Stimulated activated CD8-positive, alpha-beta memory T cell treated with anti-CD3 and anti-CD28 coated beads, Interleukin-7, amount 100 ng/mL, for 4 hours (primary cell): ENCODE measurements at regions not wholly inside any gene's neighbourhood (a gene's known extent, or its start where the extent isn't known, plus 50 kb on each side); places are given as distances from the start of the nearest gene placed in this dataset.

Experiments
- DNase-seq, 2 donors: peaks; one replicate each; pipeline ENCODE4 v3.0.0-alpha.2; 2020; ENCODE audit warnings: low read depth in 2 of 2

DNA sequence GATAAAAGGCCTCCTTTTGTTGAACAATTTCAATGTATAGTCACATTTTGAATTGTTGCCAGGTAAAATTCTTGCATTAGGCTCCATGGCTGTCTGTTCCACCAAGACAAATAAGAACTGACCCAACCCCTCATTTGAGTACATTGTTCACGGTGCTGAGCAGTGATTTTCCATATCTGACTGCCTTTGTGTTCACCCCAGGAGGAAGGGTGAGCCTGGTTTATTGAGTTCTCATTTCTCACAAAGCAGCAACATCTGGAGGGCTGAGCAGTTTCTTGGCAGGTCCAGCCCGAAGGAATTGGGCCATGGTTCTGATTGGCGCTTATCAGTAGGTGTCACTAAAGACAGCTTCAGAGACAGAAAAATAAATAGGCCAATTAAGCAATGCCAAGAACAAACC is 149.1 kb downstream of the BMP4 start:
- no peak for DNase-seq

DNA sequence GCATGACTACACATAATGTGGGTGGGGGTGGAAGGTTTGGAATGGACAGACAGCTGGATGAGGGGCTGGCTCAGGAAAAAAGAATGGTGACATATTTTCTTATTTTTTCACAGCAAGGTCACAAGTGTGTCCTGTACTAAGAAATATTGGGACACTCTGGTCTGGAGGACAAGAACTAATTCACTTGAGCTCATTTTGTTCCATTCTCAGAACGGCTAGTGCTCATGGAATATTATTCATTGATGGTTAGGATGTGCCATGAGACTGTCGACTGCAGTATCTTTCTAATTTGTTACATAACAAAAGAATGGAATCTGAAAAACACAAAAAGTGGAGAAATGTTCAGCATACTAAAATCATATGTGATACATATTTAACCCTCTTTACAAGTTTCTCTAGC is 149.5 kb downstream of the BMP4 start:
- DNase-seq: no peak

DNA sequence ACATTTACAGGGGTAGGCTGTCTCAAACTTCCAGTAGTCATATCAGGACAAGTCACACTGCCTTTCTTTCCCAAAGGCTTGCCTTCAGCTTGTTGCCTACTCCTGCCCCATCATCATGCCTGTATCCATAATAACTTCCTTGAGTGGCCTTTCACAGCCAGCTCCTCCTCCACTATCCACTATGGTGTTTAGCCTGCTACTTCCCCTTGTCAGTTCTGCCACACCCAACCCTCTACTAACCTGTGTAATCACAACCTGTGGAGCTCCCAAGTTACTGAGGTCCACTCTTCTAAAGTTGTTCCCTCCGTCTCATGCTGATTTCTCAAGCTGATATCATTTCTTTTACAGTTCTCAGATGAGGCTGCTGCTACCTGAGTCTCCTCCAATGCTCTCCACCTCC is 159.9 kb downstream of the BMP4 start:
- DNase-seq: no peak

DNA sequence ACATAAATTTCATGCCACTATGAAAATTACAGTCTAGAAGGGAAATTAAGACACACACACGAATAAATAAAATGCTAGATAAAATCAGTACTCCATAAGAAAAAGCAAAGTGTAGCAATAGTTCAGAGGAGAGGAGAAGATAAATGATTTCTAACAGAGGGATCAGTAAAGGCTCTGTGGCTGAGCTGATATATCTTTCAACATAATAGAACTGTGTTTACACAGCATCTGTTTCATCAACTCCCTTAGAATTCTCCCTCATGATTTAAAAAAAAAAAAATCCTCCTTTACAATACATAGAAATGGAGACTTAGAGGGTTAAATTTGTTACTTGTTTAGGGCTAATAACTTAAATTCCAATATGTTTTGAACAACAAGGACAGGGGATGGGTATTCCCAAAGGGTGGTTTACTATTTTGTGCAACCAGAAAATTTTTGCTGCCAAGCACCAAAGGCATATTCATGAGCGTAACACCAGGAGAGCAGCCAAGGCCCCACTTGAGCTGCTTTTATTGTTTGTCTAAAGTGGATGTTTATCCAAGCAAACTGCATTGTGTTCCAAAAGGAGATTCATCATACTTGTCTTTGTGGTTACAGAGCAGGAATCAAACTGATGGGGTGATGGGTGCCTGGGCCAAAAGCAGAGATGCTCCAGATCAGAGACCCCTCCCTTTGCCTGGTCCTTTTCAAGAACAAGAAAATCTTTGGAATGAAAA is 162.7 kb downstream of the BMP4 start:
- DNase-seq: no peak

DNA sequence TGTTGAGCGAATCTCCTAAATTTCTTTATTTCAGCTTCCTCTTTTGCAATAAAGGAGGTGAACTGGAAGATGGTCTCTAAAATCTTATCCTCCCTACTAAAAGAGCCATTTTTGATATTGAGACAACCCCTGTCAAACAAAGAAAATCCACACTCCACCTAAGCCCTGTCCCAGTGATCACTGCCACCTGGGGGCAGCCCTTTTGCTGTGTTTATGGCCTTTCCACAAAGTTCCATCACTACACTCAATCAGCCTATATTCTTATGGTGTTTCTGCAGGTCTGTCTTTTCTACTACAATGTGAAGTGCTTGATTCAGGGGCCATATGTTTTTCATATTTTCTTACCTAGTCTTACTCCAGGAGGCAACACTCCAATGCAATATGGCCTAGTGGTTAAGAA is 163.7 kb downstream of the BMP4 start:
- DNase-seq: no peak

DNA sequence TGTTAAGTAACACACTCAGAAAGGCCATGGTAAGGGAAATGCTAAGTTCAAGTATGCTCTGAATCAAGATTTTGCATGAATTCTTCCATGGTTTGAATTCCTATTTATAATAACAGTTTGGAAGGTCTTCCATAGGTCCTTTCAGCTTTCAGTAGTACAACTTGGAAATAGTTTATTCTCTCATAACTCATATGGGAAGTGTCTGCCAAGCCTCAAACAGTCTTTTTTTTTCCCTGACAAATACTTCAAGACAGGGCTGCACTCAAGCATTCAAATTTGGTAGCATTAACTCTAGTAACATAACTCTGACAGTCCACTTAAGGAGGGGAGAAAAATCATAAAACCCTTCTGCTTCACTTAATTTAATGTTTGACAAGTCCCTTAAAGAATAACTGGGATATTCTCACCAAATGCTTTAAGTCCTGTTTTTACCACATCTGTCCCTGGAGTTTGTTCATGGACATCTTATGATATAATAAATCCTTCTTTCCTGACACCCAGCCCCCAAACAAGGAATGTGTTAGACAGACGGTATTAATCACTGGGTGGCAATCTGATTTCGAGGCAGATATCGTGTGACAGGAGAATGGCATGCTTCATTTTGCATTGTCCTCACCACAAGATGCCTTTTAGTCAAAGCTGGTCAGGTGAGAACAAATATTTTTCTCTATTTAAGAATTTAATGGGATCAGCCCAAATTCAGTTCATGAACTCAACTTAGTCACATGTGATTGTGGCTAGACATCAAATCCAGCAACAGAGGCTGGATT is 165.7 kb downstream of the BMP4 start:
- no peak for DNase-seq

DNA sequence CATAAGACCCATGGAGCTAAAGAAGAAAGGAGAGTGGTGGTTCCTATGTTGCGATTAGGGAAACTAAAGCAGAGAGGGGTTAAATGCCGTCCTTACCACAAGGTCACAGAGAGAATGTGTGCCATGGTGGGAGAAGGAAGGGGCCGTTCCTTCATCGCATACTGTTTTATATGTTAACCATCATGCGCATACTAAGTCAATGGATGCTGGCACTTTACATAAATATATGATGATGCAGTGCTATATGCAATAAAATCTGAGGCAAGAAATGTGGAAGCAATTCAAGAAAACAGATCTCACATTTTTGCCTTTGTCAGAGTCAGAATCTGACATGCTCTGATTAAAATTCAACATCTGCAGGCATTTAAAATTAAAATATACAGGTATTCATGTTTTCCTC is 168.1 kb downstream of the BMP4 start:
- DNase-seq: no peak

DNA sequence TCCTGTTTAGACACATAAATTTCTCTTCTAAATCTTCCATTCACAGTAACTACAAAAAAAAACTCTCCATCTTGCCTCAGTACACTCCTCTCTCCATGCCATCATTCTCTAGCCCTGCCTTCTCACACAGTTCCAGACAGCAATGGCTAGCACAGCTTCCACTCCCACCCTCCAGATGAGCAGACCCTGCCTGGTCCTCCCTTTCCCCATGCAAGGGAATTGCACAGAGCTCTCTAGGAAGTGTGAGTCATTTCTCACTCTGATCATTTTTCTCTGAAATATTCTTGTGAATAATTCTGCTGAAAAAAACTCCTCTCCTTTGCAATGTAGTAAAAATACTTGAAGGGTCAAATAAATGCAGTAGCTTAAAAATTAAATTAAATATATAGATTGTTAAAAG is 170.6 kb downstream of the BMP4 start:
- no peak for DNase-seq

DNA sequence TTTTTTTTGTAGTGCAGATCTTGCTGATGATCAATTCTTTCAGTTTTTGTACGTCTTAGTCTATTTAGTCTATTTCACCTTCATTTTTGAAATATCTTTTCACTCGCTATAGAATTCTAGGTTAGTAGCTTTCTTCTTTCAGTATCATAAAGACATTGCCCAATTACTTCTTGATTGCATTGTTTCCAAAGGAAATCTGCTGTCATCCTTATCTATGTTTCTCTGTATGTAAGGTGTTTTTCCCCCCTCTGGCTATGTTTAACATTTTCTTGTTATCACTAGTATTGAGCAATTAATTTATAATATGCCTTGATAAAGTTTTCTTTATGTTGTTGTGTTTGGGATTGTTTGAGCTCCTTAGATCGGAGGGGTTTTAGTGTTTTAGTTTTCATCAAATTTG is 171.9 kb downstream of the BMP4 start:
- DNase-seq: no peak

DNA sequence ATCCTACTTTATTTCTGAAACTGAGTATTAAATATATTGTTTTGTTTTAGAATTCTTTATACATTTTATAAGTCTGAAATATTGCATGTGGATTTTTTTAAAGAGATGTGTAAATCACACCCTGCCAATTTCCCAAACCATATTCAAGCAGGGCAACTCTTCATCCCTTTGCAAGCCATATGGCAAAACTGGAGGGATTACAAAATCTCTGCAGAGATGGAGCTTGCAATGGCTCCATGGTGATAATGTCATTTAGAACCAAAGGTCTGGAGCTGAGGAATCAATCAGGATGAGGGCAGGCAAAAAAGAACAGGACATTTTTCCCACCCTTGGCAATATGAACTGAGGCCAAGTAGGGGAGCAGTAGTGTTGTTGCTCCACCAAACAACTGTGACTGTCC is 173.4 kb downstream of the BMP4 start:
- no peak for DNase-seq

DNA sequence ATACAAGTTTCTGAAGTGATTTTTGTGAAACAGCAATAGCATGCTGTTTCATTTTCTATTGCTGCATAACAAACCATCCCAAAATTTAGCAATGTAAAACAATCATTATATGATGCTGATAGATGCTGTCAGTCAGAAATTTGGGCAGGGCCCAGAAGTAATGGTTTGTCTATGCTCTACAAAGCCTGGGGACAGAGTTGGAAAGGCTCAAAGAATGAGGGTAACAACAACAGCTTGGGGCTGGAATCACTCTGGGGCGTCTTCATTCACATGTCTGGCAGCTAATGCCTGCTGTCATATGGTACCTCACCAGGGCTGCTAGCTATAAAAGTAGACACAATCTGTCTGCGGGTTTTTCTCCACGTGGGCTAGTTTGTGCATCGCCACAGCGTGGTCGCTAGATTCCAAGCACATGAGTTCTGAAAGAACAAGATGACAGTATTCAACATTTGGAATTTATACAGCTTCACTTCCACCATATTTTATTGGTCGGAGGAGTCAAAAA is 176.5 kb downstream of the BMP4 start:
- no peak for DNase-seq

DNA sequence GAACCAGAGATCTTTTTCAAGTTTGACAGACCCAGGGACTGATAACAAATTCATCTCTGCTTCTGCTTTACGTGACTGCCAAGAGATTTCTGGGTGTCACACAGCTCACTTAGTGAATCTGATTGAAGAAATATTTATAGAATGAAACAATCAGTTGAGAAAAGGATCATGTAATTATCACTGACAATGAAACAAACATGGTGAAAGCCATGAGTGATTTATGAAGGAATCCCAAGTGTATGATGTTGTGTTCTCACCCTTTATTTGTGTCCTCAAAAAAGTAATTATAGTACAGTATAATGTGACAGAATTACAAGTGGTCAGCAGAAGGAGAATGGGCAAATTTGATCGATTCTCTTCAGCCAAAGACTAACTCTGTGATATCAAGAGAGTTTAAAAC is 177.3 kb downstream of the BMP4 start:
- no peak for DNase-seq

DNA sequence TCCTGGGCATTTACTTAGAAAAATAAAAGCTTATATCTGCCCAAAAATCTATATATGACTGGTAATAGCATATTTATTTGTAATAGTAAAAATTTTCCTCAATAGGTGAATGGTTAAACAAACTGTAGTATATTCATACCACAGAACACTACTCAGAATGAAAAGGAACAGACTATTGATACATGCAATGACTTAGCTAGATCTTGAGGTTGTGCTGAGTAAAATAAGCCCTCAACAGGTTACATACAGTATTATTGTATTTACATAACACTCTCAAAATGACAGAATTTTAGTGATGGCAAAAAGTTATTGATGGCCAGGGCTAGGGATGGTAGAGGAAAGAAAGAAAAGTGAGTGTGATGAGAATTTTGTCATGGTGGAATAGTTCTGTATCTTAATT is 178.4 kb downstream of the BMP4 start:
- DNase-seq: no peak

DNA sequence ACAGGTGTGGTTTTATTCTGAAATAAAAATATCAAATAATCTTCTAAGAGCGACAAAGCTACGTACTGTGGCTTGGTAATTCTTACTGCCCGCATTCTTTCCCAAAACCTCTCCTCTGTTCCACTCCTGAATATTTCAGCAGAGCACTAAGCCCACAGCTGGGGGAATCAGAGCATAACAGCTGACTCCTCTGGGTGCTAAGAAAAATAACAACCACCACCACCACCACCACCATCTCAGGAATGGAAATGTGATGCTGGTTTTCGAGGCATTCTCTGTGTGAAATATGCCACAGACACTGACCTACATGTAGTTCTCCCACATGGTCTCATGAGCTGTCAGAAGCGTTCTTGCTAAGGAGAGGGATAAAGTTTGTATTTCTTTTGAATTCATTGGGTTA is 183.7 kb downstream of the BMP4 start:
- DNase-seq: no peak

DNA sequence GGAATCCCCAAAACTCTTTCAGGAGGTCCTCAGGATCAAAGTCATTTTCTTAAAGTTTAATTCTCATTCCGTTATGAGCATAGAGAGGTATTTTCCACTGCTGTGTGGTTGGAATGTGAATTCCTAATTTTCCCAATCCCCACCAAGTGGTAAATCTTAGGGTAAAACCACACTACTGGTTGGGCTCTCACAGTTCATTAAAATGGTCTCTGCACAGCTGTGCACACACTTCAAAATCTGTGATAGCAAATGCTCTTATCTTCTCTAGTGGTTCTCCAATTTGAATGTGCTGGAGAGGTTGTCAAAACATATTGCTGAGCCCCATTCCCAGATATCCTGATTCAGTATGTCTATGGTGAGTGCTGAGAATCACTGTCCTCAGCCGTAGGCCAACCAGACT is 189.1 kb downstream of the BMP4 start:
- no peak for DNase-seq

DNA sequence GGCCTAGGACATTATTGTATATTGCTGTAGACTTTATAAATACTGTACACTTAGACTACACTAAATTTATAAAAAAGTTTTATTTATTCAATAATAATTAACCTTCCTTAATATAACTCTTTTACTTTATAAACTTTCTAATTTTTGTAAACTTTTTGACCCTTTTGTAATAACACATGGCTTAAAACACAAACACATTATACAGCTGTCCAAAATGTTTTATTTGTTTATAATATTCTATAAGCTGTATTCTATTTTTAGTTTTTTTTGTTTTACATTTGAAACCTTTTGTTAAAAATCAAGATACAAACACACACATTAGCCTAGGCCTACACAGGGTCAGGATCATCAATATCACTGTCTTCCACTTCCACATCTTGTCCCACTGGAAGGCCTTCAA is 190.0 kb downstream of the BMP4 start:
- DNase-seq: no peak

DNA sequence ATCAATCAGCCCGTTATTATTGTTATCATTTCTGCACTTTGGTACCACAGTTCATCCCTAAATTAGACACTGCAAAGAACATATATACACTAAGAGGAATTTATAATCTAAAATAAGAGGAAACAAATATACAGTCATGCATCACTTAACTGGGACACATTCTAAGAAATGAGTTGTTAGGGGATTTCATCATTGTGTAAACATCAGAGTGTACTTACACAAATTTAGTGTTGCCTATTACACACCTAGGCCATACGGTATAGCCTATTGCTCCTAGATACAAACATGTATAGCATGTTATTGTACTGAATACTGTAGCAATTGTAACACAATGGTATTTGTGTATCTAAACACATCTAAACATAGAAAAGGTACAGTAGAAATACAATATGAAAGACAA is 190.5 kb downstream of the BMP4 start:
- DNase-seq: no peak

DNA sequence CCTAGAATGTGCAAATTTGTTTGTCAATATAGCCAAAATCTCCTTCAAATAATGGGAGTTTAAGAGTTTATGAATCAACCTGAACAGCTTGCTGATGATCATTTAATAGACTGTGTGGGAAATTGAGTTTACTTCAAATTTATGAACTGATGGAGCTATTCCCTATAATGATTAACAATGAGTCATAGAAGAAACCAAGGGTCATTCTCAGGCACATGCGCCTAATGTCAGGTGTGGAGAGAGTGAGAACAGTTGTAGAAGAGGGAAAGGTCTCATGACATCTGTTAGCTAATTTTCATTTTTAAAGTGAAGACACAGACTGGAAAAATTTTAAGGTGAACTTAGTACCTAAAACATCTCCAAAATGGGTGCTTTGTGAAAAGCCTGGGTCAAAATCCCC is 191.8 kb downstream of the BMP4 start:
- DNase-seq: no peak

DNA sequence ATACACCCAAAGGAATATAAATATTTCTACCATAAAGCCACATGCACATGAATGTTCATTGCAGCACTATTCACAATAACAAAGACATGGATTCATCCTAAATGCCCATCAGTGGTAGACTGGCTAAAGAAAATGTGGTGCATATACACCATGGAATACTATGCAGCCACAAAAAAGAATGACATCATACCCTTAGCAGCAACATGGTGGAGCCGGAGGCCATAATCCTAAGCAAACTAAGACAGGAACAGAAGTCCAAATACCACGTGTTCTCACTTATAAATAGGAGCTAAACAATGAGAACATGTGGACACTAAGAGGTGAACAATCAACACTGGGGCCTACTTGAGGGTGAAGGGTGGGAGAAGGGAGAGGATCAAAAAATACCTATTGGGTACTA is 198.5 kb downstream of the BMP4 start:
- DNase-seq: no peak

DNA sequence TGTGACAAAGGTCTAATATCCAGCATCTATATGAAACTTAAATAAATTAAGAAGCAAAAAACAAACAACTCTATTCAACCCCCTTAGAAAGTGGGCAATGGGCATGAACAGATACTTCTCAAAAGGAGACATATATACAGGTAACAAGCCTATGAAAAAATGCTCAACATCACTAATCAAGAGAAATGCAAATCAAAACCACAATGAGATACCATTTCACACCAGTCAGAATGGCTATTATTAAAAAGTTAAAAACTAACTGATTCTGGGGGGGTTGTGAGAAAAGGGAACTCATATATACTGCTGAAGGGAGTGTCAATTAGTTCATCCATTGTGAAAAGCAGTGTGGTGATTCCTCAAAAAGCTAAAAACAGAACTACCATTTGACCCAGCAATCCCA is 198.9 kb downstream of the BMP4 start:
- no peak for DNase-seq

DNA sequence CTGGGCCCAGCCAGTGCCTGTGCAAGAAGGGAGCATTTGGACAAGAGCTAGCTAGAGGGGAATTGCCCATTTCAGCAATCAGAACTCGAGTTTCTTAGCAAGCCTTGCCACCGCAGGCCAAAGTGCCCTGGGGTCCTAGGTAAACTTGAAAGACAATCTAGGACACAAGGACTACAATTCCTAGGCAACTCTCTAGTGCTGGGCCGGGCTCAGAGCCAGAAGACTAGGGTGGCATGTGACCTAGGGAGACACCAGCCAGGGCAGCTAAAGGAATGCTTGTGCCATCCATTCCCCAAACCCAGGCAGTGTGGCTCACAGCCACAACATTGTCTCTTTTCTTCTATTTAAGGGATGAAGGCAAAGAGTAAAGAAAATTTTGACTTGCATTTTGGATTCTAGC is 205.0 kb downstream of the BMP4 start:
- DNase-seq: no peak

DNA sequence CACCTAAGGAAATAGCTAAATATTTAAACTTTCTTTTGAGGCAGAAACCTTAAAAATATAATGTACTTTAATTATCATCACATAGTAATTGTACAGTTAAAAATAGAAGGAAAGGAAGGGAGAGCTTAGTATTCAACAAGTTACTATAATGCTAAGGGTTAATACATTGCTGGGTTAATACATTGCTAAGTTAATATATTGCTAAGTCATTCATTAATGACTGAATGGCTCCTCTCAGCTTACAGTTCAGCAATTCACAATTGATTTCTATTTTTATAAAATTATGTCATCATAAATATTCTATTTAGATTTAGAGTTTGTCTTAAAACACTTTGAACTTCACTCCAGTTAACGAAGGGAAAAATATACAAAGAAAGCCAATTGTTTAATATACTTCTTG is 207.9 kb downstream of the BMP4 start:
- no peak for DNase-seq

DNA sequence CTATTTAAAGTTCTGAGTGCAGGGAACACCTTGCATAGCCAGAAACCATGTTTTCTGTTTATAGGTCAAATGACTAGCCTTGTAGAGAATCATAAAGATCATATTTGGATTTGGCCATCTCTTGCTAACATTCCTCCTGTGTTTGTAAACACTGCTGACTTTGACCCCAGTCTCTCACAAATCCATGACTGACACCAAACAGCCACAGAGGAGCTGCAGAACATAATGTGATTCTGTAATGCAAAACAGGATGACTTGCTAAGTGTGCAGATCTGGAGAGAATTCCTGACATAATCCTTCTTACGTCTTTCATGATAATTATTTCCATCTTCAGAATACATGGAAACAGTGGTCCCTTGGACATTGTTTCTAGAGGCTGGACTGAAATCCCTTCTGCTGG is 211.8 kb downstream of the BMP4 start:
- DNase-seq: no peak

DNA sequence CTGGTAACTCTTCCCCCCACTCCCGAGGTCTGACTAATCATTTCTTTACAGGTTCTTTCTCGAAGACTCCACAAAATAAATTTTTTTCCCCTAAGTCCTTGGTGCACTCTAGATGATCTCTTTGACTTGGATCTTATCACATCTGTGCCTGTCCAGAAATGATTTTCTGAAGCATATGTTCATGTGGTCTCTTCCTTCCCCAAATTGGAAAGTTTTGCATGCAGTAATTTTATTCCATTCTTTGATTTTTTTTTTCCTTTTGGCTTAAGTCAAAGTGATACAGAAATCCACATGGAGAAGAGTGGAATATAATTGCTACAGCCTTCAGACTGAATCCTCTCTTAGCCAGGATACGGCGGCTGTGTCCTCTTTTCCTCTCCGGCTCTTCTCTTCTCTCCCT is 213.3 kb downstream of the BMP4 start:
- no peak for DNase-seq
